Neutrophil (primary cell): ENCODE measurements at regions not wholly inside any gene's neighbourhood (a gene's known extent, or its start where the extent isn't known, plus 50 kb on each side); places are given as distances from the start of the nearest gene placed in this dataset.

Experiments
- H3K27ac ChIP-seq: fragments of 200-600 bp; sonication (generic); 2 replicates; pipeline ENCODE4 v1.5.1; 2016; ENCODE audit warnings: mild to moderate bottlenecking, moderate library complexity
- H3K27me3 ChIP-seq: fragments of 200-600 bp; sonication (generic); 2 replicates; pipeline ENCODE4 v1.6.0; 2016; ENCODE audit warnings: mild to moderate bottlenecking
- H3K36me3 ChIP-seq: fragments of 200-600 bp; sonication (generic); 2 replicates; pipeline ENCODE4 v1.5.1; 2017
- H3K4me1 ChIP-seq, 2 experiments: fragments of 200-600 bp in 1 of 2; sonication (generic) in 1 of 2; 1 replicate in 1 of 2; 2 replicates in 1 of 2; pipeline versions ENCODE4 v1.5.1 to v1.6.1; 2013 to 2016; ENCODE audit warnings: low read depth in 1 of 2, low read length in 1 of 2, mild to moderate bottlenecking in 1 of 2, moderate library complexity in 1 of 2; ENCODE audit not compliant: control insufficient read depth in 1 of 2, insufficient read depth in 1 of 2
- H3K4me3 ChIP-seq, 2 experiments: fragments of 200-600 bp in 1 of 2; sonication (generic) in 1 of 2; 1 replicate in 1 of 2; 2 replicates in 1 of 2; pipeline ENCODE4 v1.5.1; 2013 to 2016; ENCODE audit warnings: low read depth in 1 of 2, low read length in 1 of 2, mild to moderate bottlenecking in 1 of 2, moderate library complexity in 1 of 2
- H3K9me3 ChIP-seq: fragments of 200-600 bp; sonication (generic); 2 replicates; pipeline ENCODE4 v1.5.1; 2016
- TF ChIP-seq, protein P1 (sequence below): fragments of 200-600 bp; sonication (generic); IDR thresholded peaks from 2 replicates; pipeline ENCODE4 v1.5.1; 2016; ENCODE audit warnings: antibody characterized with exemption

DNA sequence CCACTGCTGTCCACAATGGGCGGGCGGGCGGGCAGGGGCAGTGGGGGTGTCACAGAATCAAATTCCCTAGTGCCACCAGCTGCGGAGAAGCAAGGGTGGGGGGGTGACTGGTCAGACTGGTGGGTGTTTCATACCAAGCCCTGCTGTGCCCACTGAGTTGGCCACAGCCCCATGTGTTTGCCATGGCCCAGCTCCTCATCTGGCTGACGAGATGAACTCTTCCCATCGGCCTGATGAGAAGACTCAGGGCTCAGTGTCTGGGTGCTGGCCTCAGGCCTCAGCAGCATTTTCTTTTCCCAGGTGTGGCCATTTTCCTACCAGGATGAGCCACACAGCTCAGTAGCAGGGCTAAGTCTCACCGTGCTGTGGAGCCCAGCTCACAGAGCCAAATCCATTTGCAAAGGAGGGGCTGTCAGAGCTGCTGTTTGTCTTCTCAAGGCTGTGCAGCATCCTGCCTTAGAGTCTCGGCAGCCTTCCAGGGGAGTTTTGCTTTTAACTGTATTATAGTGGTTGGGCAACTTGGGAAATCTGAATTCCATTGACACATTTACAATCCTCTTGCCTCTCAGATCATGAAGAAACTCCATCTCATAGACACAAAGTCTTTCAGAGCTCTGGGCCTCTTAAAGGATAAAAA lies 176.8 kb downstream of the ABHD5 start:
- no peaks in the 10 kb centered on the region for H3K4me1 ChIP-seq
- H3K36me3 ChIP-seq, result no peaks in the 10 kb centered on the region
- no peaks in the 10 kb centered on the region for H3K9me3 ChIP-seq
- peaks cover 58% of the 10 kb centered on the region for H3K27me3 ChIP-seq
- TF ChIP-seq, protein P1, sequence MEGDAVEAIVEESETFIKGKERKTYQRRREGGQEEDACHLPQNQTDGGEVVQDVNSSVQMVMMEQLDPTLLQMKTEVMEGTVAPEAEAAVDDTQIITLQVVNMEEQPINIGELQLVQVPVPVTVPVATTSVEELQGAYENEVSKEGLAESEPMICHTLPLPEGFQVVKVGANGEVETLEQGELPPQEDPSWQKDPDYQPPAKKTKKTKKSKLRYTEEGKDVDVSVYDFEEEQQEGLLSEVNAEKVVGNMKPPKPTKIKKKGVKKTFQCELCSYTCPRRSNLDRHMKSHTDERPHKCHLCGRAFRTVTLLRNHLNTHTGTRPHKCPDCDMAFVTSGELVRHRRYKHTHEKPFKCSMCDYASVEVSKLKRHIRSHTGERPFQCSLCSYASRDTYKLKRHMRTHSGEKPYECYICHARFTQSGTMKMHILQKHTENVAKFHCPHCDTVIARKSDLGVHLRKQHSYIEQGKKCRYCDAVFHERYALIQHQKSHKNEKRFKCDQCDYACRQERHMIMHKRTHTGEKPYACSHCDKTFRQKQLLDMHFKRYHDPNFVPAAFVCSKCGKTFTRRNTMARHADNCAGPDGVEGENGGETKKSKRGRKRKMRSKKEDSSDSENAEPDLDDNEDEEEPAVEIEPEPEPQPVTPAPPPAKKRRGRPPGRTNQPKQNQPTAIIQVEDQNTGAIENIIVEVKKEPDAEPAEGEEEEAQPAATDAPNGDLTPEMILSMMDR, result no peak
- no peak overlapping the region for H3K4me3 ChIP-seq
- no peak overlapping the region for H3K27ac ChIP-seq

- Histone ChIP-seq H3K4me1 (no peaks in the 10 kb centered on the region), H3K9me3 (no peaks in the 10 kb centered on the region), H3K27ac (no peak overlapping the region), H3K4me3 (no peak overlapping the region), H3K36me3 (no peaks in the 10 kb centered on the region), H3K27me3 (peaks cover 55% of the 10 kb centered on the region)
- TF ChIP-seq, protein P1, result no peak
Observed at GRCh38 chr3:43869491-43869890, 178.8 kb downstream of the ABHD5 start.

DNA sequence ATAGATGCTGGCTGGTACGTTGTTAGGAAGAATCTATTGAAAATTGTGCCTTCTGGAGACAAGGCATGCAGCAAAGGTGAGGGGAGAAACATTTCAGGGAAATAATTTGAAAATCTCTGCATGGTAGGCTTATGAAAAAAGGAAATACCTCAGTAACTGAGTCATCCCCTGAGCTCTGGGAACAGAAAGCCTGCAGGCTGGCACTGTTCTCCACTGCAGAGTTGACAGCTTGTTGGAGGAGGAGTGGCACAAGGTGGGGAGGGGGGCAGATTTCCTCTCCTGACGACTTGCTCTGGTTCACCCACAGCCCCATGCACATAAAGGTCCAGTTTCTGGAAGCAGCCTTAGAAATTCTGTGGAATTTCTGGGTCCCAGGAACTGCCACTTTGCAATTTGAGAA lies 179.4 kb downstream of the ABHD5 start:
- Histone ChIP-seq H3K4me3 (no peak overlapping the region), H3K4me1 (no peaks in the 10 kb centered on the region), H3K27ac (no peak overlapping the region), H3K9me3 (no peaks in the 10 kb centered on the region), H3K36me3 (no peaks in the 10 kb centered on the region), H3K27me3 (peaks cover 55% of the 10 kb centered on the region)
- TF ChIP-seq, protein P1, result no peak

DNA sequence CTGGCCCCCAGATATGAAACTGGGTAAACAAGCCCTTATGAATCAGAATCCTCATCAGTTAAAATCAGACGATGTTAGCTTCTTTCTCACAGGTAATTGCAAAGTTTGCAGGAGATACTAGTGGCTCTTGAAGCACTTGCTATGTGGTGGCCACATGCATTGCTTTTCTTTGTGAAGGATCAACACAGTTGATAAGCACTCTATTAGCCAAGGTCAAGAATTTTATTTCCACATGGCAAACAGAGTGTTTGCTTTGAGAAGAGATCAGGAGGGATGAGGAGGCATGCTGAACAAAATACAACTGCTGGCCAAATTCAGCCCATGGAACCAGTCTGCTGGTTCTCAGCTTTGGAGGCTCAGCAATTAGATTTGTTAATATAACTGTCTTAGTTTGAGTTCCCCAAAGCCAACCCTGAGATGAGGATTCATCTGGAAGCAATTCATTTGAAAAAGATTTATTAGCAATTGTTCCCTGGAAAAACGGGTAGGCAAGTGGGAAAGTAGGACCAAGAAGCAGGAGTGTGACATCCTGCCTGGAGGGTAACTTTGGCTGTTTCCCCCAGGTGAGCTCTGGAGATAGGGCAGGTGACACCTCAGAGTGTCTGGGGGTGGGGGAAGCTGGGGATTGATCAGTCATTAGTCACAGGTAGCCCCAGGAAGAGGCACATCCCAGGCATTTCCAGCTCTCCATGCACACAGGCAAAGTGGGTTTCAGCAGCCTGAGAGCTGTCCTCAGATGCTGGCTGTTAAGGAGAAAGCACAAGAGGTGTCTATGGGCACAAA lies 180.3 kb downstream of the ABHD5 start:
- peaks cover 55% of the 10 kb centered on the region for H3K27me3 ChIP-seq
- H3K27ac ChIP-seq, result no peak overlapping the region
- TF ChIP-seq, protein P1, result no peak
- no peak overlapping the region for H3K4me3 ChIP-seq
- no peaks in the 10 kb centered on the region for H3K4me1 ChIP-seq
- H3K36me3 ChIP-seq, result no peaks in the 10 kb centered on the region
- no peaks in the 10 kb centered on the region for H3K9me3 ChIP-seq

GRCh38 chr3:43871627-43872245 lies 181.0 kb downstream of the ABHD5 start:
- Histone ChIP-seq H3K36me3 (no peaks in the 10 kb centered on the region), H3K27me3 (peaks cover 54% of the 10 kb centered on the region), H3K27ac (no peak overlapping the region), H3K9me3 (no peaks in the 10 kb centered on the region), H3K4me3 (no peak overlapping the region), H3K4me1 (no peaks in the 10 kb centered on the region)
- TF ChIP-seq, protein P1, result no peak
